Iris pigment epithelial cell (primary cell): ENCODE measurements at regions not wholly inside any gene's neighbourhood (a gene's known extent, or its start where the extent isn't known, plus 50 kb on each side); places are given as distances from the start of the nearest gene placed in this dataset.
"Not testable (repeated sequence)": the region's sequence is repeated elsewhere in the genome, so short reads cannot be mapped to it uniquely, and the experiment has no call there.

Experiments
- DNase-seq: peaks from one replicate; pipeline ENCODE4 v3.0.0-alpha.2; 2011; ENCODE audit warnings: low read depth

DNA sequence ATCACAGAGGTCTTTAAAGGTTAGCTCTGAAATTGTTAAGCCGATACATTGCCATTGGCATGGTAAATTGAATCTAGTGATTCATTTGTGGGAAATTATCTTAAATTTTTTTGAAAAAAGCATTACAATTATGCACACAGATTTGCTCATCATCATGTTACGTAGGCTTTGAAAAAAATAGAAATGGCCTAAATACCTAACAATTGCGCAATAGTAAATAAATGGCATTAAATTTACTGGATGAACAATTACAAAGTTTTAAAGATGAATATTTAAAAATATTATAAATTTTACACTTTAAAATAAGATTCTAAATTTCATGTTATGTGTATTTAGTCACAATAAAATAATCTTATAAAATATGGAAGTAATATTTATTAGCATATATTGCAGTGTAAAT is 171.3 kb downstream of the RPRM start:
- no peak for DNase-seq

DNA sequence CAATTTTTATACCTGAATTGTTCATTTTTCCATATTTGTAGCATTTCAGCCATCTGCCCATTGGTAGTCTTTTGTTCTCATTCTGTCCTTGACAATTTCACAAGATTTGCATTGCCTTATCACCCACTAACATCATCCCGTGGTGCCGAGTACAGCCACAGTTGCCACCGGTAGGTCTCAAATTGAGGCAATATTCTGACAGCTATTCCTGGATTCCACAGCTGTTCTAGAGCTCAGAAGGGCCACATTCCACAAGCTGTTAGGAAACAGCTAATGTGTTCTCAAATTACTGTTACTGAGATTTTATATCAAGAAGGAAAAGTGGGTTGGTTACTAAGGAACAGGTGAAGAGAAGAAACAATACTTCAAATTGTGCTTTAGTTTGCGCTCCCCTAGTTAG is 178.8 kb downstream of the RPRM start:
- no peak for DNase-seq

DNA sequence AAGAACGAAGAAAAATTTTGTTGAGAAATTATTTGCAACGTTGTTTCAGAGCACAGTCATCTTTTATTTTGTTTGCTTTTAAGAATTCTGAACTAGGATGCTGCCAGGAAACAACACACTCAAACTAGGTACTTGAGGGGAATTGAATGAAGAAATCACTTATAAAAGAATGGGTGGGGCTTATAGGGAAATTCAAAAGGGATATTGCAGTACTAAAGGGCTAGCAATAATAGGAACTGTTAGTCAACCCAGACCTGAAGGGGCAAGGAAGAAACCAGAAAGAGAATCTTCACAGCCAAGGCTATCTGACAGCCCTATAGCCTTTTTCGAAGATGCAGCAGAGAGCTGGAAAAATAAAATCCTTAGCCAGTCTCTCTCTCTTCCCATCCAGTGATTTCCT is 179.3 kb downstream of the RPRM start:
- no peak for DNase-seq

DNA sequence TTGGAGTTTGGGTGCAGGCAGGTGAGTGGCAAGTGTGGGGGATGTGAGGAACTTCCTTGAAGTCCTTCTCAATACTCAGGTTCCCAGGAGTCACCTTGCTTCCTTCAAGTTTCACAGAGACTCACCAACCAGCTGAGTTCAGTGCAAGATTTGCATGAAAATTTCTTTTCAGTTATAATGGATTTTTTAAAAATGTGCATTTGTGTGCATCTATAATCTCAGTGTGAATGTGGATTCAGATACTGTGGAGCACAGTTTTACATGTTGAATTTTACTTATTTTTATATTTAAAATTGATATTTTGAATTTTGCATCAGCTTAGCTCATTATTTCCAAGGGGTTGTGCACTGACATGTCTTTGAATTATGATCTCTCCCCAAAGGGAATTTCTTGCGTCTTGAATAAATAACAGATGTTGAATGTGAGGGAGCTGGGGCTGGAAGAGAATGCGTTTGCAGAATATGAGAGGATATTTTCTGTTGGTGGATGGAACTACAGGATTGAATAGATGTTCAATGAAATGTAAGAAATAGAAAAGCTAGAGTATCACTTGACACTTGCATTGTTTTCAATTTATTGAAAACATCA is 184.3 kb downstream of the RPRM start:
- no peak for DNase-seq

DNA sequence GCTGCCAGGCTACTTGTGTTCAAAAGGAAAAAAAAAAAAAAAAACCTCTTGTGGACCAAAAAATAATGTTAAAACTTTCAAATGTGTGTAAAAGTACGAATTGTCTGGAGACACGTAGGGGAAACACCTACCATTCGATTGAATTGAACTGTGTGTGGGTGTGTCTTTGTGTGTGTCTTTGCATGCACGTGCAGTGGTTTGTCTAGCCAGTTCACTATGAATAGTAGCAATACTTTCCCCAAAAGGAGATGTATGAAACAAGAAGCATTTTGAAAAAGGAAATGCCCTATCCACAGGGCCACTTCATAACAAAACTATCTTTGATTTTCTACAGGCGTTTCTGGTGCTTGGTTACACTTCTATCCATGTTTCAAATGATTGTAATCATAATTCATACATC is 186.8 kb downstream of the RPRM start:
- no peak for DNase-seq

DNA sequence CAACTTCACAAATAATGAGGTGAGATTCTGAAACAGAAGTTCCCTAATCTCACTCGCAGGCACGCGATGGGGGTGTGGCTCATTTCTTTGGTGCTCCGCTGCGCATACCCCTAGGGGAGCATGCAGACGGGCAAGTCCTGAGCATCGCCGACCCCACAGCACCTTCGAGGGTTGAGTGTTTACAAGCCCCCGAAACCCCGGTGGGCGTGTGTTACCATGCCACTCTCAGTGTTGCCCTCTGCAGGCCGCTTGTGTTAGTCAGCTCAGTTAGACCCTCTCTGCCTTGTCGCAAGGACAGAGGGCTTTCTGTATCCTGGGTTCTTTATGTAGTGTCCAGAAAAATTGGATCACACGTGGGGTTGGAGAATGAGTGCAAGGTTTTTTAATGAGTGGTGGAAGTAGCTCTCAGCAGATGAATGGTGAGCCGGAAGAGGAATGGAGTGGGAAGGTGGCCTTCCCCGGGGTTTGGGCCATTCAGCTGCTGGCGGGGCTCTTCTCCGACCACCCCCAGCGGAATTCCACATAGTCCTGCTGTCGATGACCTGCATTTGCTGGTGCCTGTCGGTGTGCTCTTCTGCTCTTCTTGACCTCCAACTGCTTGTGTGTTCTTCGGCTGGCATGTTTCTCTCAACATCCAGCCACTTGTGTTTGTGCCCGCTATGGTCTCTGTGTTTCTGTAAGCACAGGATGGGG is 191.3 kb downstream of the RPRM start:
- DNase-seq, result no peak

DNA sequence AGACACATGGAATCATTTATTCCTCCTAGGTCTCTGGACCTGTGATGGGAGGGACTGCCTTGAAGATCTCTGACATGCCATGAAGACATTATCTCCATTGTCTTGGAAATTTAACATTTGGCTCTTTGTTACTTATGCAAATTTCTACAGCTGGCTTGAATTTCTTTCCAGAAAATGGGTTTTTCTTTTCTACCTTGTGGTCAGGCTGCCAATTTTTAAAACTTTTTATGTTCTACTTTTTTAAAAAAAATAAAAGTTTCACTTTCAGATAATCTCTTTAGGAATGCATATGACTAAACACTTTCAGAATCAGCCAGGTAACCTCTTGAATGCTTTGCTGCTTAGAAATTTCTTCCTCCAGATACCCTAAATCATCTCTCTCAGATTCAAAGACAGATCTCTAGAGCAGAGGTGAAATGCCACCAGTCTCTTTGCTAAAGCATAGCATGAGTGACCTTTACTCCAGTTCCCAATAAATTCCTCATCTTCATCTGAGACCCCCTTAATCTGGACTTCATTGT is 209.6 kb downstream of the RPRM start:
- DNase-seq, result no peak

DNA sequence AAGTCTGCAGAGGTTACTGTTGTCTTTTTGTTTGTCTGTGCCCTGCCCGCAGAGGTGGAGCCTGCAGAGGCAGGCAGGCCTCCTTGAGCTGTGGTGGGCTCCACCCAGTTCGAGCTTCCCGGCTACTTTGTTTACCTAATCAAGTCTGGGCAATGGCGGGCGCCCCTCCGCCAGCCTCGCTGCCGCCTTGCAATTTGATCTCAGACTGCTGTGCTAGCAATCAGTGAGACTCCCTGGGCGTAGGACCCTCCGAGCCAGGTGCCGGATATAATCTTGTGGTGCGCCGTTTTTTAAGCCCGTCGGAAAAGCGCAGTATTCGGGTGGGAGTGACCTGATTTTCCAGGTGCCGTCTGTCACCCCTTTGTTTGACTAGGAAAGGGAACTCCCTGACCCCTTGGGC is 221.7 kb downstream of the RPRM start:
- not testable (repeated sequence) for DNase-seq

DNA sequence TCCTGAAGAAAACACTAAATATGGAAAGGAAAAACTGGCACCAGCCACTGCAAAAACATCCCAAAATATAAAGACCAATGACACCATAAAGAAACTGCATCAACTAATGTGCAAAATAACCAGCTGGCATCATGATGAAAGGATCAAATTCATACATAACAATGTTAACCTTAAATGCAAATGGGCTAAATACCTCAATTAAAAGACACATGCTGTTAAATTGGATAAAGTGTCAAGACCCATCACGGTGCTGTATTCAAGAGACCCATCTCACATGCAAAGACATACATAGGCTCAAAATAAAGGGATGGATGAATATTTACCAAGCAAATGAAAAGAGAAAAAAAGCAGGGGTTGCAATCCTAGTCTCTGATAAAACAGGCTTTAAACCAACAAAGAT is 231.9 kb downstream of the RPRM start:
- not testable (repeated sequence) for DNase-seq

DNA sequence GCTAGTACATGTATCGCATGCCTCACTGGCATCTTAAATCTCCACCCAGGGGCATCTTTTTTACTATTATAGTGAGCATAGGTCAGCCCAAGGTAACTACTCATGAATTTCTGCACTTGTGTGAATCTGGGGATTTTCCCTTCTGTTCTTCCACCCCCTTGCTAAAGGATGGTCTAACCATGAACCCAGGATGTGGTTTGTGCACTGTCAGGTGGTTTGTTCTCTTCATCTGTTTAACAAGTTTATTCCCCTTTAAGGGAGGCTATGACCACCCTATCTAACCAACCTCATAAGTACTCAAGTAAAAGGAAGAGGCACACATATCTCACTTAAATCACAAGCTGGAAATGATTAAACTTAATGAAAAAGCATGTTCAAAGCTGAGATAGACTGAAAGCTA is 243.0 kb downstream of the RPRM start:
- DNase-seq, result no peak

DNA sequence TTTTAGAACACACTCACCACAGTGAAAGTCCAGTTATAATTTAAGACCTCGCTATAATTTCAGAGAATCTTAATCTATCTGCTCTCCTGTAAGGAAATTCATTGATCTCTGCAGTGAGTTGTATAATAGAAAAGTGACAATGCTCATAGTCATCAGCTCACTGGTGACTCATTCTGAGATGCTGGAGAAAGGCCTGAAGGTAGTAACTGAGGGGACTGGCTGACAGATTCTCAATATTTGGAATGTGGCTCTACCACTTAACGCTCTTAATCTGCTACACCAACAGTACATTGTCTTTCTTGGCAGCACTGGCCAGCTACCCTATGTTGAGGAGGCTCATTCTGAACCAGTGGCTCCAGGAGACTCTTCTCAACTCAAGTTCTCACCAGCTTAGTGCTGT is 246.1 kb downstream of the RPRM start:
- no peak for DNase-seq

DNA sequence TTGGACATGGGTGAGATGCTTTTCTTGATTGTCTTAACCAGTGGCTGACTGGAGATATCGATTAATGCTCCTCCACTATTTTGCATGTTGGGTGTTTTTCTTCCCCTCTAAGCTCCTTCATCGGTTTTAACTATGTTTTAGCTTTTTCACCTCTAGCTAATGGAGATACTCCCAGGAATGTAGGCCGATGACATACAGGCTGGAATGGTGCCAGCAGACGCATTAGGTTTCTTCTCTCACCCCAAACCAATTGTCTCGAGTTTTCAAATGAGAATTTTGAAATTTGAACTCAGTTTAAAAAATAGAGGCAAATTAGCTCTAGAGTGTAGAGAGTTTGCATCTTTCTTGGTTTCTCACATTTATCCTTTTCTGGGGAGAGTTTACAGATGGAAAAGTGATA is 247.6 kb downstream of the RPRM start:
- no peak for DNase-seq

DNA sequence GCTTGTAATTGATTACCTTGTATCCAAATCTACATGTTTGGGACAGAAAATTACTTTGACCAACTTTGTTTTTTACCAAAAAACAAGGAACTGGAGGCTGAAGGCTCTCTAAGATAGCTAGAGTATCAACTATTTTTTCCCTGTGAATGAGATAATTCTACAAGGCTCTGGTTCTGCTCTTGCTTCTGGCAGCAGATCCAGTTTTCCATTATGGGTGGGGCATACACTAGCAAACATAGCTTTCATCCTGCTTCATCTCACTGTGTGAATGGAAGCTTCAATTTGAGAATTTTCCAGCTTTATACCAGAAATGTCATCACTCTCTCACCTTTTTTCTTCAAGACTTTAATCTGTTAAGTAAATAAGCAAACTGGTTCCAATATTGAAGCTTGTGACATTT is 249.7 kb downstream of the RPRM start:
- DNase-seq, result no peak

DNA sequence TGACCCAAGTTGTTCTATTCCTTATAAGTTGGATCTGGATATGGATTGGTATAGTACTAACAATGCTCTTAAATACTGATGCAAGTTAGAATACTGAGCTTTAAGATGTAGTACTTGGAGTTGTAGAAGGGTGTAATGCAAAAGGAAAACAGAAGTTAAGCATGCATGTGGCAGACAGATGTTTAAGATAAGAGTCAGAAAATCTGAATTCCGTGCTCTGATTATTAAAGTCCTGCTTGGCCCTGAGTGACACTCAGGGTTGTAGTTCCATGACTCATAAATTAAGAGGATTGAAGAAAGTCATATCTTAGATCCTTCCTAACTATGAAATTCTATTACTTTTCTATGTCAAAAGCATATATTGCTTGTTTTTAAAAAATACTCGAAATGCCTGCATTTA is 250.6 kb downstream of the RPRM start:
- no peak for DNase-seq

DNA sequence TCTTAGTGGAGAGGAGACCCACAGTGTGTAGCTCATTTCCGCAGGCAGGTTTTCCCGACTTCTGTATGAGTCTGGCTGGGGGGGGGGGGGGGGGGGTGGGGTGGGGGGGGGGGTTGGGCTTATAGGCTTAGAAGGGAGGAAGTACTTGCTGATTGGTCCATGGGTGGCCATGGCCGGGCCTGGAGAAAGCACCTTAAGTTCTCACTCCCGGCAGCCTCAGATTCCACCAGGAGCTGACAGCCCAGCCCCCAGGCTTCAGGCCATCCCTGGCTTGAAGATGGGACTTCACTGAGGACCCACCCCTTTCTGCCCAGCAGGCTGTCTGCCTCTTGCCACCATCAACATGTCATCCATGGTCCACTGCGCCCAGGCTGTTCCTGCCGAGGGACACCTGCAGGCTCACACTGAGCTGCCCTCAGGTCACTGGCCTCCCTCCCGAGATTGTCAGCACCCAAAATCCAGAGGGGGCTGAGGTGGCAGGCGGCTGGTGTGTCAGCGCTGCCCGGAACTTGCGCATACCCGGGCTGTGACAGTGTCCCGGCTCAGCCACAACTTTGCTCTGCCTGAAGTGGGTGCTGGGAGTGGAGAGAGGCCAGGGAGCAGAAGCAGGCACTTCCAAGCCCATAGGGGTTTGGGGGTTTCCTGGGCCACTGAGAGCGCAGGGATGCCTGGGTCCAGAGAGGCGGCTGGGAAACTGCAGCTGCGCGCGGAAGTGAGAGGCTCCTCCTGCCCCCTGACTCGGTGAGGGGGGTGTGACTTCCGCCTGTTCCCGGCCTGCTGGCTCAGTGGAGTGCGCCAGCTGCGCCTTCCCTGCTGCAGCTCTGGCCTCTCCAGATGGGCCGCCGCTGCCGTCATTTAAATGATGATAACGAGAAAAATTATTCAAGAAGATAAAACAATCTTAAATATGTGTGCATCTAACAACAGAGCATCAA is 256.1 kb downstream of the RPRM start:
- no peak for DNase-seq

DNA sequence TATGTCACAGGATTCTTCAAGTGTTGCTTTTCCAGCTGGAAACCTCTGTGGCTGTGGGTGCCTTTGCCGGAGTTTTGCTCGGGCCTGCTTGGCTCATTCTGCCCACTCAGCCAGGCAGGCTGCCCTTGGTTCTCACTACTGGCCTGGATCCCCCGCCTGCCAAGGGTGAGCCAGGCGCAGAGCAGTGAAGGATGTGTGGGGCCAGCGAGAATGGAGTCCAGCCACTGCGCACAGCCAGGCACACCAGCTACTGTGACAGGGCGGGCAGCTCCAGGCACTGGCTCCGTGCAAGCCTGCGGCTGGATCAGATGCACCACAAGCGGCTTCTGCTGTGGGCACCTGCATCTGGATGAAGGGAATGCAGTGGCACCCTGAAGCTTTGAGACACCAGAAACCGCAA is 257.1 kb downstream of the RPRM start:
- DNase-seq, result no peak

DNA sequence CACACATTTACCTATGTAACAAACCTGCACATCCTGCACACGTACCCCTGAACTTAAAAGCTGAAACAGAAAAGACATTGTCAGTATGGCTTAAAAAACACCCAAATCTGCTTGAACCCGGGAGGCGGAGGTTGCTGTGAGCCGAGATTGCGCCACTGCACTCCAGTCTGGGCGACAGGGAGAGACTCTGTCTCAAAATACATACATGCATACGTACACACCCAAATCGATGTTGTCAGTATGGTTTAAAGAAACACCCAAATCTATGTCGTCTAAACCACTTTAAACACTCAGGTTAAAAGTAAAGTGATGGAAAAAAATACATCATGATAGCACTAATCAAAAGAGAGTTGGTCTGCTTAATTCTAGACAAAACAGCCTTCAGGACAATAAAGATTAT is 257.5 kb downstream of the RPRM start:
- DNase-seq, result no peak

DNA sequence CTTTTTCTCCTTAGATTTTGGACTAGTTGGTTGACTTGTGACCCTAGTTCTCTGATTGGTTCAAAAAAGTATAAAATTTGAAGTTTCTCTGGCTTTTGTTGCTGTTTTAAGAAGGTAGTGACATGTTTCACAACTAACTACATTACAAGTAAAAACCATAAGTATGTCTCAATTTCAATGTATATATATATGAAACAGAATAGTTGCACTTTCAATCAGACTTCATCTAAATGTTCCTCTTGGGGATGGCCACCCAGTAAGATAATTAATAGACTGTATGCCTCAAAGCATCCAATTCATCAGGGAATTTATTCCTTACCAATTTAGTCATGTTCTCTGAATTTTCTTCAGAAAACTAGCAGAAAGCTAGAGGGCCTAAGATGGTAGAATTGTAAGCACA is 259.7 kb downstream of the RPRM start:
- DNase-seq, result no peak

DNA sequence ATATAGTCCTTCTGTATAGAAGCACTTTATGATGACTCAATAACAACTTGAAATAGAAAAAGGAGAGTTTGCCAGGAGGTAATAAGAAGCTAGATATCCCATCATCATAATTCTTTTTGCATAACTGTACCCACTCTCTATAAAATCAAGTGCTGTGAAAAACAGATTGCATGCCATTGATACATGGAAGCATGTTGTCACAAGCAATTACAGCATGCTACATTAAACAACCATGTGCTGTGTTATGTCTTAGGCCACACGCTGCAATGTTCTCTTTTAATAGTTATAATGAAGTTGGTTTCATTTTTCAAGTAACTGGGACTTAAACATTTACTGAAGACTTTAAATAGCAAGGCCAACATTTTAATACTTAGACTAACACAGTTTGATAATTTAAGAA is 264.2 kb downstream of the RPRM start:
- DNase-seq, result no peak

DNA sequence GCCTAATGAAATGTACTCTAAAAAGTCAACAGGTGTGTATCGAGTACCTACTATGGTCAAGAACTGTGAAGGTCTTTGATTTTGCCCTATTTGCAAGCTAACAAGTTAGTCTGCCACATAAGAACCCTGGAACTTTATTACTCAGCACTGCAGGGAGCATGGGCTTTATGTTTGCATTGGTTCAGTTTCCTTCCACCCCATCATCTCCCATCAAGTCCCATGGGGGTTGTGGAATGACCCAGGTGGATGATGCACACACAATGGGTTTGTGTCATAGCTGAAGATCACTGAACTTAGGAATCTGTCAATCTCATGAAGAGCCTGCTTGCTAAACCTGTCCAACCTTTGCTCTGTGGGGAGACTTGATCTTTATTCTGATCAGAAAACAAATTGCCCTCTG is 265.5 kb downstream of the RPRM start:
- DNase-seq, result no peak

DNA sequence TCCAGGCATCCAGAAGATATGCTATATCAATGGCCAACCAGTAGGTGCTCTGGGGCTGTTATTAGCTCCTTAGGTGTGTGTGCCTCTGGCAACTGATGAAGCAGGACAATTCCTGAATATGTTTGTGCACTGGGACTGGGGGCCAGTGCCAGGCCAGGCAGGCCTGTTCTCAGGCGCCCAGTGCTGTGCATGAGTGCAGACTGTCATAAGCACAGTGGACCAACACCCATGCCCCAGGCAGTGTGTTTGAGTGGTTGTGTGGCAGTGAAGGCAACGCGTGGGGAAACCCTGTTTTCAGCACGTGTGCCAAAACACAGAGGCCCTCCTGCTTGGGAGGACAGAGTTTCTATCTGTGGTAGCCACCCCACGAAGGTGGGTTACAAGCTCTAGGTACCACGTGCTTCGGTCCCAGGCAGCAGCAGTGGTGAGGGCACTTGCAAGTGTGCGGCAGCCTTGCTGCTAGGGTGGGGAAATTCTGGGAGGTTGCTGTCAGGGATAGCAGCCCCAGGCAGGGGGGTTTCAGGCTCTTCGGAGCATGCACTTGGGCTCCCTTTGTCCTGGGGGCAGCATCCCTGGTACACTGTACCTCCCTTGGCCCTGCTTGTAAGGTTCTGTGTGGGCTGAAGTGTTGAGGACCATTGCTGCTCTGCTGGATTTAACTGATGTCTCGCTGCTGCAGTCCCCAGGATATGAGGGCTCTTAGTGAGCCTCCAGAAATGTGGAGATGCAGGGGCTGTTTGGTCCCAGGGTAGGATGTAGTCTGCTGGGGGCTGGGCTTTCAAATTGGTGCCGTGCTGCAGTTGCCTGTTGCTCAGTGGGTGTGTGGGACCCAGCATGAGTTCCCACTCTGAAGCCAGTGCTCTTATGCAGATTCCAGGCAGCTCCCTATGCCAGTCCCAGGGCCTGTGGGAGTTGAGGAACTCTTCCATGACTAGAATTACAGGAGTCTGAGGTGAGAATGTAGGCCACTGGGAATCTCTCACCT is 280.9 kb downstream of the RPRM start:
- no peak for DNase-seq
